Spinal cord (tissue), 9 donors: ENCODE measurements at regions not wholly inside any gene's neighbourhood (a gene's known extent, or its start where the extent isn't known, plus 50 kb on each side); places are given as distances from the start of the nearest gene placed in this dataset.

ENCODE experiments used
- DNase-seq, 6 donors: peaks; one replicate each; pipeline versions ENCODE4 v3.0.0 to v3.0.0-alpha.2; 2013 to 2015; ENCODE audit warnings: low spot score in 6 of 6, low read depth in 4 of 6
- H3K27ac ChIP-seq: one replicate; pipeline ENCODE4 v1.5.1; 2013; ENCODE audit warnings: low read depth, low read length, control low read depth
- H3K27me3 ChIP-seq: one replicate; pipeline ENCODE4 v1.6.1; 2013; ENCODE audit warnings: low read length; ENCODE audit not compliant: control insufficient read depth, insufficient read depth
- H3K36me3 ChIP-seq: one replicate; pipeline ENCODE4 v1.6.1; 2013; ENCODE audit warnings: low read length; ENCODE audit not compliant: control insufficient read depth, insufficient read depth
- H3K4me1 ChIP-seq: one replicate; pipeline ENCODE4 v1.6.1; 2013; ENCODE audit warnings: low read length; ENCODE audit not compliant: control insufficient read depth, insufficient read depth
- H3K4me3 ChIP-seq: one replicate; pipeline ENCODE4 v1.5.1; 2013; ENCODE audit warnings: low read depth, low read length, control low read depth
- H3K9me3 ChIP-seq: one replicate; pipeline ENCODE4 v1.6.1; 2013; ENCODE audit warnings: low read length; ENCODE audit not compliant: control insufficient read depth, insufficient read depth
- WGBS: methylation state at CpG from one replicate; pipeline ENCODE4 v1.1.5; 2013; ENCODE audit warnings: missing lambda C conversion rate; ENCODE audit not compliant: insufficient coverage; 5-methylcytosine and 5-hydroxymethylcytosine counted together
- donor health status: healthy.

GRCh38 chr11:90783111-90783510 lies 560.3 kb upstream of the CHORDC1 start:
- no peak overlapping the region for H3K4me3 ChIP-seq
- no peaks in the 10 kb centered on the region for H3K27me3 ChIP-seq
- WGBS = 92% methylated on average over 2 of the region's 3 CpGs
- H3K9me3 ChIP-seq = no peaks in the 10 kb centered on the region
- no peaks in the 10 kb centered on the region for H3K4me1 ChIP-seq
- no peak overlapping the region for H3K27ac ChIP-seq
- no peaks in the 10 kb centered on the region for H3K36me3 ChIP-seq
- DNase-seq = peak in 1 of 6 donors; percentile 2

- no peaks in the 10 kb centered on the region for H3K36me3 ChIP-seq
- DNase-seq = no peak
- H3K27ac ChIP-seq = no peak overlapping the region
- no peaks in the 10 kb centered on the region for H3K27me3 ChIP-seq
- no peaks in the 10 kb centered on the region for H3K9me3 ChIP-seq
- H3K4me3 ChIP-seq = no peak overlapping the region
- H3K4me1 ChIP-seq = no peaks in the 10 kb centered on the region
These were observed 556.2 kb upstream of the CHORDC1 start for GRCh38 chr11:90779098-90779497.

GRCh38 chr11:90775567-90776165 lies 552.8 kb upstream of the CHORDC1 start:
- H3K36me3 ChIP-seq = no peaks in the 10 kb centered on the region
- no peak for DNase-seq
- no peaks in the 10 kb centered on the region for H3K4me1 ChIP-seq
- H3K9me3 ChIP-seq = no peaks in the 10 kb centered on the region
- WGBS = 80% methylated on average over 1 of the region's 6 CpGs
- no peaks in the 10 kb centered on the region for H3K27me3 ChIP-seq
- no peak overlapping the region for H3K27ac ChIP-seq
- no peak overlapping the region for H3K4me3 ChIP-seq

- Histone ChIP-seq H3K27ac (no peak overlapping the region), H3K4me1 (no peaks in the 10 kb centered on the region), H3K36me3 (no peaks in the 10 kb centered on the region), H3K27me3 (no peaks in the 10 kb centered on the region), H3K4me3 (no peak overlapping the region), H3K9me3 (no peaks in the 10 kb centered on the region)
- 55% methylated on average over 8 of the region's 13 CpGs for WGBS
- no peak for DNase-seq
These were observed 552.1 kb upstream of the CHORDC1 start for GRCh38 chr11:90774727-90775566.

- Histone ChIP-seq H3K27me3 (no peaks in the 10 kb centered on the region), H3K27ac (no peak overlapping the region), H3K4me3 (no peak overlapping the region), H3K9me3 (no peaks in the 10 kb centered on the region), H3K36me3 (no peaks in the 10 kb centered on the region), H3K4me1 (no peaks in the 10 kb centered on the region)
- DNase-seq = no peak
- WGBS = 88% methylated on average over 3 of the region's 3 CpGs
These were observed 547.2 kb upstream of the CHORDC1 start for GRCh38 chr11:90770007-90770406.

GRCh38 chr11:90766121-90766520 lies 543.3 kb upstream of the CHORDC1 start:
- H3K27ac ChIP-seq = no peak overlapping the region
- 80% methylated on average over 1 of the region's 3 CpGs for WGBS
- no peaks in the 10 kb centered on the region for H3K27me3 ChIP-seq
- no peak overlapping the region for H3K4me3 ChIP-seq
- H3K4me1 ChIP-seq = no peaks in the 10 kb centered on the region
- no peaks in the 10 kb centered on the region for H3K36me3 ChIP-seq
- DNase-seq = peak in 2 of 6 donors; percentile 36 to 67
- no peaks in the 10 kb centered on the region for H3K9me3 ChIP-seq

- no peaks in the 10 kb centered on the region for H3K4me1 ChIP-seq
- no peak overlapping the region for H3K27ac ChIP-seq
- no peaks in the 10 kb centered on the region for H3K36me3 ChIP-seq
- DNase-seq = no peak
- 67% methylated on average over 1 of the region's 4 CpGs for WGBS
- no peaks in the 10 kb centered on the region for H3K9me3 ChIP-seq
- H3K27me3 ChIP-seq = no peaks in the 10 kb centered on the region
- H3K4me3 ChIP-seq = no peak overlapping the region
These were observed 541.8 kb upstream of the CHORDC1 start for GRCh38 chr11:90764691-90765090.

- Histone ChIP-seq H3K4me1 (no peaks in the 10 kb centered on the region), H3K9me3 (no peaks in the 10 kb centered on the region), H3K4me3 (no peak overlapping the region), H3K27ac (no peak overlapping the region), H3K36me3 (no peaks in the 10 kb centered on the region), H3K27me3 (no peaks in the 10 kb centered on the region)
- no CpG with 5 or more reads among the region's 4 CpGs for WGBS
- no peak for DNase-seq
These were observed 535.1 kb upstream of the CHORDC1 start for GRCh38 chr11:90757849-90758494.

GRCh38 chr11:90756617-90757016 lies 533.8 kb upstream of the CHORDC1 start:
- Histone ChIP-seq H3K4me3 (no peak overlapping the region), H3K27me3 (no peaks in the 10 kb centered on the region), H3K27ac (no peak overlapping the region), H3K36me3 (no peaks in the 10 kb centered on the region), H3K4me1 (no peaks in the 10 kb centered on the region), H3K9me3 (no peaks in the 10 kb centered on the region)
- no CpG with 5 or more reads among the region's 1 CpG for WGBS
- DNase-seq = no peak

GRCh38 chr11:90753546-90753945 lies 530.7 kb upstream of the CHORDC1 start:
- no peaks in the 10 kb centered on the region for H3K4me1 ChIP-seq
- WGBS = no CpG with 5 or more reads among the region's 1 CpG
- no peaks in the 10 kb centered on the region for H3K9me3 ChIP-seq
- no peak overlapping the region for H3K4me3 ChIP-seq
- no peaks in the 10 kb centered on the region for H3K36me3 ChIP-seq
- H3K27ac ChIP-seq = no peak overlapping the region
- H3K27me3 ChIP-seq = no peaks in the 10 kb centered on the region
- DNase-seq = no peak
